Cerebellar nuclear complex (tissue), 1 donor: ENCODE measurements at regions not wholly inside any gene's neighbourhood (a gene's known extent, or its start where the extent isn't known, plus 50 kb on each side); places are given as distances from the start of the nearest gene placed in this dataset.

Source experiments
- DNase-seq, 2 experiments: peaks; one replicate each; lab custom pipeline; 2025; lab: John Stamatoyannopoulos, UW

- no peak for DNase-seq
These were observed 584.0 kb upstream of the MKI67 start for GRCh38 chr10:128710098-128710797.

GRCh38 chr10:128710798-128711183 is 584.6 kb upstream of the MKI67 start:
- no peak for DNase-seq

- no peak for DNase-seq
These were observed 585.6 kb upstream of the MKI67 start for GRCh38 chr10:128711806-128712205.

GRCh38 chr10:128712661-128713400 is 586.6 kb upstream of the MKI67 start:
- DNase-seq = no peak

GRCh38 chr10:128713471-128713870 is 587.2 kb upstream of the MKI67 start:
- no peak for DNase-seq

- DNase-seq = no peak
These were observed 587.8 kb upstream of the MKI67 start for GRCh38 chr10:128713874-128714570.

- no peak for DNase-seq
These were observed 588.6 kb upstream of the MKI67 start for GRCh38 chr10:128714644-128715415.

DNA sequence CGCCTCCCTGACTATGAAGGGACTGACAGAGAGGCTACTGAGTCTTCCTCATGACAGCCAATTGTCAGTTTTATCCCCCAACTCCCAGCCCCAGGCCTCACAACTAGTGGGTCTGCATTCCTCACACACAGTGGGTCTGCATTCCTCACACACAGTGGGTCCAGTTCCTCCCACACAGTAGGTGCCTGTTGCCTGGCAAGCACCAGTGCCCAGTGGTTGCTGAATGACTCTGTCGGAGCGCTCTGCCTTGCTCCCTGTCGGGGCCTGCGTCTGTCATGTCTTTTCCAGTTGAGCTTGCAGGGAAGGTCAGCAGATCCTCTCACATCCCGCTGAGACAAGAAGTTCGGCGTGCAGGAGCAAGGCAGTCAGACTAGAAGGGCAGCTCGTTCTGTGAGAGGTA is 590.0 kb upstream of the MKI67 start:
- no peak for DNase-seq

DNA sequence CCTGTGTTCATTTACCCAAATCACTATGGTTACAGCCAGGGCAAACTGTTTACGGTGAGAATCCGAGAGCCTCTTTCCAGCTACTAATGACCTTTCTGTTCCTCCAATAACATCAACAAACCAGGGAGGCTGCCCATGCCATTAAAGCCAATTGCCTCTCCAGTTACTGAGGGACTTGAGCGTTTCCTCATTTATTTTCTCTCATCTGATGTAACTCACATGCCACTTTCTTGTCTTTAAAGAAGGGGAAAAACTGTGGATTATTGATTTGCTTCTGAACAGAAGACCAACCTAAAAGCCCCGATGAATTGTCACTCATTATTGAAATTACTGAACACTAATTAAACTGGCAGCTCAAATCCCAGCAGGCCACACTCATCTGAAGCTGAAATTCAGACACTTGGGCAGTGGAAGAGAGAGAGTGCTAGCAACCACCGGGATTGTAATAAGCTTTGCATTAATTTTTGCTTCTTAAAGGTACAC is 595.8 kb upstream of the MKI67 start:
- DNase-seq = no peak

GRCh38 chr10:128722947-128723346 is 596.7 kb upstream of the MKI67 start:
- no peak for DNase-seq

DNA sequence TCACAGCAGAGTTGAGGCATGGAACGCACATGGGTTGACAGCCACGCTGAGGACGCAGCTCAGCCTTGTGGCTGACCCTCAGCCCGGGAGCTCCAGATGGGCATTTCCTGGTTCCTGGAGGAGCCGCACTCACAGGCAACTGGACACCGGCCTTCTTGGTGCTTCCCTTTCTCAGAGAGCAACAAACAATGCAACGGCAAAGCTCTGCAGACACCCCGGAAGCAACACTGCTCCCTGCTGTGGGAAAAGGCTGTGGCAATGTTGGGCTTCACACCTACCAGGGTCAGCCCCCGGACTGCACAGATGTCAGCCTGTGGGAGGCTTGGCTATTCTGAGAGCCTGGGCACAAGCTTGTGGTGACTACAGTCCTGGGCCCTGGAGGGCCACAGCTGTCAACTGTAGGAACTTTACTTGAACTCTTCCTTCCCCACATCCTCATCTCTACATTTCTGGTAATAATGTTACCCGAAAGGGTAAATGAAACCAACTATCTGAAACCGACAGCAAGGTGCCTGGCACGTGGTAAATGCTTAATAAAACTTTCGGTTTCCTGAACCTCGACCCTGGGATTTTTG is 597.5 kb upstream of the MKI67 start:
- DNase-seq = no peak

DNA sequence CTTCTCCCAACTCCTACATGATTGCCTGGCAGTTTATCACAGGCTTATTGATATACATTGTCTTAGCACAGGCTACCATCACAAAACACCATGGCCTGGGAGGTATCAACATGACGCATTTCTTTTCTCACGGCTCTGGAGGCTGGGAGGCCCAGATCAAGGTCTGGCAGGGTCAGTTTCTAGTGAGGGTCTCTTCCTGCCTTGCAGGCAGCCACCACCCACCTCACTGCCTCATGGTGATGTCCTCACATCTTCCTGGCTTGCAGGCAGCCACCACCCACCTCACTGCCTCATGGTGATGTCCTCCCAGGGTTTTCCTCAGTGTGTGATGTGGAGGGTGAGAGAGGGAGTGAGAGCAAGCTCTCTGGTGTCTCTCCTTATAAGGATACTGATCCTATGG is 599.3 kb upstream of the MKI67 start:
- DNase-seq = no peak

- DNase-seq = no peak
These were observed 600.9 kb upstream of the MKI67 start for GRCh38 chr10:128727114-128727513.

- no peak for DNase-seq
These were observed 603.7 kb upstream of the MKI67 start for GRCh38 chr10:128729910-128730420.

DNA sequence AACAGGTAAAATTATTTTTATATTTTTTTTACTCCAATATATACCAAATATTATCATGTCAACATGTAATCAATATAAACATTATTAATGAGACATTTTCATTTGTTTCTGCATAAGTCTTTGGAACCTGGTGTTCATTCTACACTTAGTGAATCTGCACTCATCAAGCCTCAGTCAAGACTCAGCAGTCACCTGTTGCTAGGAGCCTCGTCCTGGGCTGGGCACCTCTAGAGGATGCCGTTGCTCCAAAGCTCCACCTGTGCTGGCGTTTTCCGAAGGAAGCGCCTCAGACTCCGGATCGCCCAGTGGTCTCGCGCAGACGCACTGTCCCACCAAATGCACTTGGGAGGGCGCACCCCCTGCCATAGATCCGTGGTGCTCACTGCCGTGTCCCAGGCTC is 604.7 kb upstream of the MKI67 start:
- no peak for DNase-seq

DNA sequence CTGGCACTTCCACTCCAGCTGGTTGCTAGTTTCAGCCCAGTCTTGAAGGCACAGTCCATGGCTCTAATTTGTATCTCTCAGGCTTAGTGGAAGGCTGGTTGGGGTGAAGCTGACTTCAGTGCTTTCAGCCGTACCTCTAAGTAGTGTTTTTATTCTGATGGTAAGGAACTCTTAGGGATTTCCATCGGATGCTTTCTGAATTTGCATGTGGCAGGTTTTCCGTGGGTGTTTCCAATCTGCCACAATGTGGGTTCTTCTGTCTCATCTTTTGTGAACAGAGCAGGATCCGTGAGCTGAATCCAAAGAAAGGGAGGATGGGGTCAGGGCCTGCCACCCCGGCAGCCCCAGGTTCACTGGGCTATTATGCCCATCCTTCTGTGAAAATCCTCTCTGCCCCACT is 607.9 kb upstream of the MKI67 start:
- no peak for DNase-seq

- no peak for DNase-seq
These were observed 608.5 kb upstream of the MKI67 start for GRCh38 chr10:128734734-128735133.

DNA sequence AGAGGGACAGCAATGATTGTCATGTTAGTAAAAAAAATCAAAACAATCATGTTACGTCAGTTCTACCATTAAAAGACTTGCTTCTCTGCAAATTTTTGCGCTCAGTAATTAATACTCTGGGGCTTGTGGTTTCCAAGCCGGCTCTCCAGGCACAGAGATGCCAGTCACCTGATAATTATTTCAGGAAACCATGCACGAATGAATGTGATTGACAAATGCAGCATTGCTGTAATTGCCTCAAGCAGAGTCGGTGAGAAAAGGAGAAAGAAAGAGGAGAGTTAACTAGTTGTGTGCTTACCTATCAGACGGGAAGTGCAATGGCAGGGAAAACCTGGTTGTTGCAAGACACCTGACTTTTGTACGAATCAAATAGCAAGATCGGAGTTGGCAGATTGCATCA is 609.8 kb upstream of the MKI67 start:
- no peak for DNase-seq

DNA sequence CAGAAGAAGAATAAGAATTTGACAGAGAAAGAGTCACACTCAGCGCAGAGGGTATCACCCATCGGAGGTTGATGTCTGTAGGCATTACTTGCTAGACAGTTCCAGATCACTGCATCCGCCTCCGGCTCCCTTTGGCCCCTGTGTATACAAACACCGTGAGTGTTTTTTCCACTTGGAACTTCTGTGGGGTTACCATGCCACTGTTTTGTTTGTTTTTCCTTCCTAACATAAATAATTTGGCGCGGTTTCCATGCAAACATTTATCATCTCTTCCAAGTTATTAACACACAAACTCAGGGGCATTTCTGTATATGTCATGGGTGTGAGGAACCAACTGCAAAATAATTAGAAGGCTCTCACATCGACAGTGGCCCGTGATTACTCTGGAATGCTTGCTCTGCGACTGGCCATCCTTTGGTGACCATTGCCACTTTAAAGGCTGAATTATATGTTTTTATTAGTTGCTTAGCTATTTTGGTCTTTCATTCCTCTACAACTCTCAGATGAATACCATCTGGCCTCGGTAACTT is 612.2 kb upstream of the MKI67 start:
- no peak for DNase-seq

- no peak for DNase-seq
These were observed 613.7 kb upstream of the MKI67 start for GRCh38 chr10:128739930-128740329.

DNA sequence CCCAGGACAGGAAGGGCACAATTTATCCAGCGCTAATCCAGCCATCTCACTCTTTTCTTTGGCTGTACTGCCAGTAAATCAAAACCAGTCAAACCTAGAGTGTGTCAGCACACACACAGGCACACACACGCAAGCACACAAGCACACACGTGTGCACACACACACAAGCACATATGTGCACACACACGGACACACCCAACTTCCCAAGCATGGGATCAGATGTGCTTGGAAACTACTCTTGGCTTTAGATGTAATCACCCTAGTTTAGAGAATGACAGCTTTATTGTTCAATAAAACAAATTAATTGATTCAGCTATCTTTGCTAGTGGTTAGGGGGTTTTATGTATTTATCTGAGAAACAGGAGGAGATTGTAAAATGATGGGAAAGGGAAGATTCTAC is 615.0 kb upstream of the MKI67 start:
- no peak for DNase-seq
